Right lobe of liver (tissue), 6 donors: ENCODE measurements at regions not wholly inside any gene's neighbourhood (a gene's known extent, or its start where the extent isn't known, plus 50 kb on each side); places are given as distances from the start of the nearest gene placed in this dataset.

Source experiments
- ATAC-seq, 4 donors: fragments of 200-7000 bp; cut with Tn5 transposase; one replicate each; pipeline ENCODE4 v1.9.1; 2020; ENCODE audit warnings: mild to moderate bottlenecking in 4 of 4, moderate library complexity in 4 of 4
- DNase-seq, 3 donors: peaks; one replicate each; pipeline ENCODE4 v3.0.0-alpha.2; 2020
- H3K27ac ChIP-seq, 3 donors: fragments of 200-600 bp; one replicate each; pipeline ENCODE4 v1.8.0; 2022
- H3K27me3 ChIP-seq, 2 donors: fragments of 200-600 bp; one replicate each; pipeline ENCODE4 v1.8.0; 2022
- H3K36me3 ChIP-seq, 4 donors: fragments of 200-600 bp; sonication (generic) in 1 of 4; one replicate each; pipeline versions ENCODE4 v1.5.1 to v1.8.0; 2017 to 2022; ENCODE audit warnings: control low read depth in 1 of 4
- H3K4me1 ChIP-seq, 4 donors: fragments of 200-600 bp; sonication (generic) in 1 of 4; one replicate each; pipeline versions ENCODE4 v1.5.1 to v1.8.0; 2017 to 2022; ENCODE audit warnings: control low read depth in 1 of 4
- H3K4me3 ChIP-seq, 3 donors: fragments of 200-600 bp; one replicate each; pipeline ENCODE4 v1.8.0; 2022
- H3K9me3 ChIP-seq, 4 donors: fragments of 200-600 bp; sonication (generic) in 1 of 4; one replicate each; pipeline versions ENCODE4 v1.5.1 to v1.8.0; 2017 to 2022; ENCODE audit warnings: control low read depth in 1 of 4
- CTCF ChIP-seq, 4 donors: fragments of 200-600 bp in 3 of 4; fragments of 450-650 bp in 1 of 4; IDR thresholded peaks; one replicate each; pipeline versions ENCODE4 v1.5.1 to v1.8.0; 2016 to 2022; ENCODE audit warnings: antibody characterized with exemption in 4 of 4, mild to moderate bottlenecking in 2 of 4
- POLR2A ChIP-seq: fragments of 450-650 bp; IDR thresholded peaks from one replicate; pipeline ENCODE4 v1.6.1; 2017; ENCODE audit warnings: antibody characterized with exemption, mild to moderate bottlenecking
- WGBS: methylation state at CpG from one replicate; pipeline ENCODE4 v1.1.6; 2018; ENCODE audit warnings: low coverage, low lambda C conversion rate; ENCODE audit not compliant: insufficient coverage; ENCODE audit errors: missing lambda C conversion rate; 5-methylcytosine and 5-hydroxymethylcytosine counted together
- intact Hi-C, 2 donors: fragments of 100-400 bp; cut with DNase I; formaldehyde crosslinking; loops; one replicate each; pipeline versions ENCODE4 v1.11.2 to v1.14.1; 2022
- donor health status: DM: no; HTN: yes; CAD: no.
- donor health status: DM: no; HTN: no; CAD: no.
- donor health status: DM: no; HTN: no; CAD: no.
- donor health status: DM: no; HTN: yes; CAD: no.
- donor health status: DM: no; HTN: yes; CAD: no.

GRCh38 chr3:103712320-103713008 is 1277.6 kb downstream of the ZPLD1 start:
- WGBS = 19% methylated on average over 1 of the region's 1 CpG
- TF ChIP-seq POLR2A (no peak), CTCF (IDR thresholded peaks at IDR 0.05) (no peak)
- intact Hi-C loops = no loop called here
- H3K4me3 ChIP-seq = no peak overlapping the region
- no peaks in the 10 kb centered on the region for H3K9me3 ChIP-seq
- DNase-seq (no peak), ATAC-seq (no peak)
- no peak overlapping the region for H3K27ac ChIP-seq
- H3K27me3 ChIP-seq = no peaks in the 10 kb centered on the region
- no peaks in the 10 kb centered on the region for H3K36me3 ChIP-seq
- no peaks in the 10 kb centered on the region for H3K4me1 ChIP-seq

GRCh38 chr3:103729547-103729946 is 1294.7 kb downstream of the ZPLD1 start:
- intact Hi-C loops = no loop called here
- Histone ChIP-seq H3K4me3 (no peak overlapping the region), H3K27ac (no peak overlapping the region), H3K4me1 (no peaks in the 10 kb centered on the region), H3K36me3 (no peaks in the 10 kb centered on the region), H3K27me3 (no peaks in the 10 kb centered on the region), H3K9me3 (no peaks in the 10 kb centered on the region)
- TF ChIP-seq POLR2A = no peak
- TF ChIP-seq CTCF (IDR thresholded peaks at IDR 0.05) = no peak
- WGBS = 27% methylated on average over 3 of the region's 3 CpGs
- no peak for ATAC-seq
- no peak for DNase-seq

GRCh38 chr3:103730744-103731143 is 1295.9 kb downstream of the ZPLD1 start:
- H3K36me3 ChIP-seq = no peaks in the 10 kb centered on the region
- H3K4me1 ChIP-seq = no peaks in the 10 kb centered on the region
- no peaks in the 10 kb centered on the region for H3K9me3 ChIP-seq
- no peak for ATAC-seq
- TF ChIP-seq CTCF (IDR thresholded peaks at IDR 0.05) (no peak), POLR2A (no peak)
- 62% methylated on average over 3 of the region's 3 CpGs for WGBS
- no peak for DNase-seq
- no peak overlapping the region for H3K4me3 ChIP-seq
- no peak overlapping the region for H3K27ac ChIP-seq
- H3K27me3 ChIP-seq = no peaks in the 10 kb centered on the region
- intact Hi-C loops = no loop called here

- no peak for ATAC-seq
- no peak overlapping the region for H3K27ac ChIP-seq
Observed at GRCh38 chr3:103752986-103753385, 1318.2 kb downstream of the ZPLD1 start.

More at GRCh38 chr3:103752986-103753385, 1318.2 kb downstream of the ZPLD1 start:
- TF ChIP-seq POLR2A = no peak
- TF ChIP-seq CTCF (IDR thresholded peaks at IDR 0.05) = no peak
- H3K4me1 ChIP-seq = no peaks in the 10 kb centered on the region
- DNase-seq = no peak
- no peak overlapping the region for H3K4me3 ChIP-seq
- H3K27me3 ChIP-seq = no peaks in the 10 kb centered on the region
- intact Hi-C loops = no loop called here
- no peaks in the 10 kb centered on the region for H3K9me3 ChIP-seq
- no peaks in the 10 kb centered on the region for H3K36me3 ChIP-seq
